A549 (cell line): ENCODE measurements at regions not wholly inside any gene's neighbourhood (a gene's known extent, or its start where the extent isn't known, plus 50 kb on each side); places are given as distances from the start of the nearest gene placed in this dataset.

Experiments
- ATAC-seq, 2 experiments: fragments of 200-7000 bp in 1 of 2; fragments of >200 bp in 1 of 2; cut with Nextera tagmentation in 1 of 2; cut with Tn5 transposase in 1 of 2; 3 replicates each; pipeline versions ENCODE4 v1.8.0 to v1.9.1; 2018 to 2020; ENCODE audit warnings: mild to moderate bottlenecking in 1 of 2, moderate library complexity in 1 of 2
- CTCF ChIA-PET: fragments of 300-600 bp; sonication (Branson Sonifier 250); formaldehyde crosslinking; extraction: SDS; loops from one replicate; lab custom pipeline; 2021; ENCODE audit warnings: antibody characterized with exemption, inconsistent platforms; lab: Yijun Ruan, JAX
- POLR2A ChIA-PET: fragments of 350-600 bp; formaldehyde crosslinking; extraction: SDS; loops from one replicate; lab custom pipeline; 2021; ENCODE audit warnings: antibody characterized with exemption, inconsistent platforms; lab: Yijun Ruan, JAX
- DNase-seq, 2 experiments: peaks; one replicate each; pipeline versions ENCODE4 v3.0.0 to v3.0.0-alpha.2; 2011 to 2016; ENCODE audit warnings: low read depth in 1 of 2, low spot score in 1 of 2
- FAIRE-seq: peaks from 2 replicates; lab custom pipeline; 2011; peaks lifted over from hg19 to GRCh38; lab: Jason Lieb, UNC
- H3K27ac ChIP-seq, 2 experiments: fragments of >200 bp; sonication (Bioruptor Twin); formaldehyde crosslinking; 3 replicates each; pipeline ENCODE4 v1.5.1; 2016 to 2017
- H3K4me1 ChIP-seq: fragments of >200 bp; sonication (Bioruptor Twin); formaldehyde crosslinking; 3 replicates; pipeline ENCODE4 v1.6.1; 2016
- H3K4me2 ChIP-seq: fragments of >200 bp; sonication (Bioruptor Twin); formaldehyde crosslinking; 3 replicates; pipeline ENCODE4 v1.6.1; 2016
- H3K4me3 ChIP-seq: fragments of >200 bp; sonication (Bioruptor Twin); formaldehyde crosslinking; 3 replicates; pipeline ENCODE4 v1.5.1; 2016
- H3K9me3 ChIP-seq: fragments of >200 bp; sonication (Bioruptor Twin); formaldehyde crosslinking; 3 replicates; pipeline ENCODE4 v1.6.1; 2016
- BHLHE40 ChIP-seq: IDR thresholded peaks from 2 replicates; pipeline ENCODE4 v1.6.1; 2012; ENCODE audit warnings: low read depth, low read length, inconsistent platforms
- CBX8 ChIP-seq: fragments of 200-600 bp; sonication (generic); IDR thresholded peaks from 2 replicates; pipeline ENCODE4 v1.6.1; 2016
- CHD2 ChIP-seq: fragments of 150-350 bp; IDR thresholded peaks from 2 replicates; pipeline ENCODE4 v1.6.1; 2014; ENCODE audit warnings: low read length; ENCODE audit not compliant: partially characterized antibody
- ESRRA ChIP-seq: fragments of 150-350 bp; IDR thresholded peaks from 2 replicates; pipeline ENCODE4 v1.6.1; 2014; ENCODE audit warnings: mild to moderate bottlenecking, low read length, borderline replicate concordance
- FOSL2 ChIP-seq, 2 experiments: fragments of 450-650 bp in 1 of 2; fragments of >200 bp in 1 of 2; sonication (Bioruptor Twin) in 1 of 2; formaldehyde crosslinking; IDR thresholded peaks; 2 replicates each; pipeline versions ENCODE4 v1.5.0 to v1.6.1; 2016 to 2020; ENCODE audit warnings: mild to moderate bottlenecking in 1 of 2, moderate library complexity in 1 of 2
- FOXS1 ChIP-seq: fragments of 250-450 bp; sonication (Bioruptor Pico); IDR thresholded peaks from 2 replicates; pipeline ENCODE4 v1.5.0; 2020; ENCODE audit warnings: mild to moderate bottlenecking, moderate library complexity
- GATA3 ChIP-seq: IDR thresholded peaks from 2 replicates; pipeline ENCODE4 v1.6.1; 2012; ENCODE audit warnings: borderline replicate concordance
- HDAC2 ChIP-seq: fragments of 200-600 bp; sonication (generic); IDR thresholded peaks from 2 replicates; pipeline ENCODE4 v1.6.1; 2016
- HMGXB4 ChIP-seq: fragments of 250-450 bp; sonication (Bioruptor Pico); IDR thresholded peaks from 2 replicates; pipeline ENCODE4 v1.5.0; 2021; ENCODE audit warnings: mild to moderate bottlenecking, moderate library complexity, borderline replicate concordance
- HOXB13 ChIP-seq: fragments of 250-450 bp; sonication (Bioruptor Pico); IDR thresholded peaks from 2 replicates; pipeline ENCODE4 v1.5.0; 2020; ENCODE audit warnings: low read depth, mild to moderate bottlenecking, moderate library complexity
- KDM5A ChIP-seq: fragments of 200-600 bp; sonication (generic); IDR thresholded peaks from 2 replicates; pipeline ENCODE4 v1.6.1; 2016; ENCODE audit warnings: antibody characterized with exemption, mild to moderate bottlenecking
- MAZ ChIP-seq: fragments of 150-350 bp; IDR thresholded peaks from 2 replicates; pipeline ENCODE4 v1.6.1; 2014; ENCODE audit warnings: antibody characterized with exemption, low read depth, low read length, borderline replicate concordance
- NFE2L2 ChIP-seq: fragments of 150-350 bp; conservative IDR thresholded peaks from 2 replicates; pipeline ENCODE4 v1.6.1; 2014; ENCODE audit warnings: low read length
- POLR2A ChIP-seq: IDR thresholded peaks from 2 replicates; pipeline ENCODE4 v1.6.1; 2012; ENCODE audit warnings: mild to moderate bottlenecking, low read length
- POLR2AphosphoS2 ChIP-seq: conservative IDR thresholded peaks from 2 replicates; pipeline ENCODE4 v1.6.1; 2012; ENCODE audit warnings: low read length, improper control_type of control experiment, inconsistent platforms
- RARB ChIP-seq: fragments of 250-450 bp; sonication (Bioruptor Pico); IDR thresholded peaks from 2 replicates; pipeline ENCODE4 v1.8.0; 2021; ENCODE audit warnings: mild to moderate bottlenecking, moderate library complexity
- RFX5 ChIP-seq: fragments of 450-650 bp; IDR thresholded peaks from 2 replicates; pipeline ENCODE4 v1.7.1; 2014; ENCODE audit warnings: antibody characterized with exemption, mild to moderate bottlenecking, moderate library complexity
- RNF2 ChIP-seq: fragments of 200-600 bp; sonication (generic); IDR thresholded peaks from 2 replicates; pipeline ENCODE4 v1.6.1; 2016; ENCODE audit warnings: low read depth, mild to moderate bottlenecking, antibody characterized with exemption, moderate library complexity, borderline replicate concordance
- SMC3 ChIP-seq: fragments of >200 bp; sonication (Bioruptor Twin); formaldehyde crosslinking; IDR thresholded peaks from 3 replicates; pipeline ENCODE4 v1.6.1; 2018; ENCODE audit warnings: inconsistent platforms
- TFCP2L1 ChIP-seq: fragments of 250-450 bp; sonication (Bioruptor Pico); IDR thresholded peaks from 2 replicates; pipeline ENCODE4 v1.5.0; 2021; ENCODE audit warnings: mild to moderate bottlenecking
- ZC3H11A ChIP-seq: fragments of 450-650 bp; IDR thresholded peaks from 2 replicates; pipeline ENCODE4 v1.6.1; 2014; ENCODE audit warnings: antibody characterized with exemption, mild to moderate bottlenecking
- ZNF302 ChIP-seq: fragments of 250-450 bp; sonication (Bioruptor Pico); IDR thresholded peaks from 2 replicates; pipeline ENCODE4 v1.9.0; 2021; ENCODE audit warnings: inconsistent platforms, mild to moderate bottlenecking, moderate library complexity
- ZSCAN20 ChIP-seq: fragments of 250-450 bp; sonication (Bioruptor Pico); IDR thresholded peaks from 2 replicates; pipeline ENCODE4 v1.8.0; 2022; ENCODE audit warnings: mild to moderate bottlenecking, moderate library complexity
- WGBS: methylation state at CpG from one replicate; pipeline ENCODE4 v1.1.6; 2017; ENCODE audit errors: missing lambda C conversion rate; 5-methylcytosine and 5-hydroxymethylcytosine counted together
- TF ChIP-seq, protein P1 (sequence below): fragments of >200 bp; sonication (Bioruptor Twin); formaldehyde crosslinking; IDR thresholded peaks from 3 replicates; pipeline ENCODE4 v1.5.1; 2016
- TF ChIP-seq, protein P2 (sequence below): fragments of 150-350 bp; IDR thresholded peaks from 2 replicates; pipeline ENCODE4 v1.6.1; 2014; ENCODE audit warnings: low read depth, mild to moderate bottlenecking, low read length

- H3K4me1 ChIP-seq, result peaks cover 3% of the 10 kb centered on the region; the same call in 1 of the 3 replicates
- H3K9me3 ChIP-seq, result no peaks in the 10 kb centered on the region
- ChIA-PET POLR2A (no interaction called here), CTCF (no interaction called here)
- H3K4me3 ChIP-seq, result no peak overlapping the region
- ATAC-seq (no peak), FAIRE-seq (no peak), DNase-seq (no peak)
- no peak overlapping the region for H3K27ac ChIP-seq
- TF ChIP-seq HDAC2, result no peak
- TF ChIP-seq ESRRA, result no peak
- TF ChIP-seq BHLHE40, result no peak
- no peak for TF ChIP-seq RARB (CRISPR knock-in tag)
- TF ChIP-seq MAZ, result no peak
- TF ChIP-seq ZSCAN20 (CRISPR knock-in tag), result no peak
- no peak for TF ChIP-seq SMC3
- no peak for TF ChIP-seq HMGXB4 (CRISPR knock-in tag)
- TF ChIP-seq, protein P1, sequence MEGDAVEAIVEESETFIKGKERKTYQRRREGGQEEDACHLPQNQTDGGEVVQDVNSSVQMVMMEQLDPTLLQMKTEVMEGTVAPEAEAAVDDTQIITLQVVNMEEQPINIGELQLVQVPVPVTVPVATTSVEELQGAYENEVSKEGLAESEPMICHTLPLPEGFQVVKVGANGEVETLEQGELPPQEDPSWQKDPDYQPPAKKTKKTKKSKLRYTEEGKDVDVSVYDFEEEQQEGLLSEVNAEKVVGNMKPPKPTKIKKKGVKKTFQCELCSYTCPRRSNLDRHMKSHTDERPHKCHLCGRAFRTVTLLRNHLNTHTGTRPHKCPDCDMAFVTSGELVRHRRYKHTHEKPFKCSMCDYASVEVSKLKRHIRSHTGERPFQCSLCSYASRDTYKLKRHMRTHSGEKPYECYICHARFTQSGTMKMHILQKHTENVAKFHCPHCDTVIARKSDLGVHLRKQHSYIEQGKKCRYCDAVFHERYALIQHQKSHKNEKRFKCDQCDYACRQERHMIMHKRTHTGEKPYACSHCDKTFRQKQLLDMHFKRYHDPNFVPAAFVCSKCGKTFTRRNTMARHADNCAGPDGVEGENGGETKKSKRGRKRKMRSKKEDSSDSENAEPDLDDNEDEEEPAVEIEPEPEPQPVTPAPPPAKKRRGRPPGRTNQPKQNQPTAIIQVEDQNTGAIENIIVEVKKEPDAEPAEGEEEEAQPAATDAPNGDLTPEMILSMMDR, result no peak
- TF ChIP-seq HOXB13 (CRISPR knock-in tag), result no peak
- no peak for TF ChIP-seq GATA3
- TF ChIP-seq, protein P2, sequence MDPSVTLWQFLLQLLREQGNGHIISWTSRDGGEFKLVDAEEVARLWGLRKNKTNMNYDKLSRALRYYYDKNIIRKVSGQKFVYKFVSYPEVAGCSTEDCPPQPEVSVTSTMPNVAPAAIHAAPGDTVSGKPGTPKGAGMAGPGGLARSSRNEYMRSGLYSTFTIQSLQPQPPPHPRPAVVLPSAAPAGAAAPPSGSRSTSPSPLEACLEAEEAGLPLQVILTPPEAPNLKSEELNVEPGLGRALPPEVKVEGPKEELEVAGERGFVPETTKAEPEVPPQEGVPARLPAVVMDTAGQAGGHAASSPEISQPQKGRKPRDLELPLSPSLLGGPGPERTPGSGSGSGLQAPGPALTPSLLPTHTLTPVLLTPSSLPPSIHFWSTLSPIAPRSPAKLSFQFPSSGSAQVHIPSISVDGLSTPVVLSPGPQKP, result no peak
- TF ChIP-seq ZC3H11A, result no peak
- TF ChIP-seq NFE2L2, result no peak
- TF ChIP-seq CBX8, result no peak
- no peak for TF ChIP-seq POLR2A
- TF ChIP-seq FOSL2 (IDR thresholded peaks at IDR 0.05), result no peak
- no peak for TF ChIP-seq FOSL2 (CRISPR knock-in tag; IDR thresholded peaks at IDR 0.05)
- WGBS, result 58% methylated on average over 3 of the region's 7 CpGs
- no peak overlapping the region for H3K4me2 ChIP-seq
Measured at GRCh38 chr6:167211881-167212712, 54.3 kb upstream of the GPR31 start.

- FAIRE-seq (no peak), DNase-seq (no peak), ATAC-seq (no peak)
- Histone ChIP-seq H3K4me2 (no peak overlapping the region), H3K4me3 (no peak overlapping the region), H3K27ac (no peak overlapping the region)
- POLR2A ChIA-PET, result no interaction called here
- TF ChIP-seq TFCP2L1 (CRISPR knock-in tag) (no peak), HMGXB4 (CRISPR knock-in tag) (no peak), RFX5 (no peak), CHD2 (no peak), ZNF302 (CRISPR knock-in tag) (no peak), KDM5A (no peak), NFE2L2 (no peak), FOXS1 (no peak), POLR2AphosphoS2 (no peak), RNF2 (no peak)
- TF ChIP-seq, protein P1, result no peak
- TF ChIP-seq, protein P2, result no peak
- TF ChIP-seq, all 56 proteins: peak for 0
- CTCF ChIA-PET, result no interaction called here
- Histone ChIP-seq H3K4me1 (peaks cover 3% of the 10 kb centered on the region; the same call in 1 of the 3 replicates), H3K9me3 (no peaks in the 10 kb centered on the region)
- 71% methylated on average over 4 of the region's 4 CpGs for WGBS
Measured at GRCh38 chr6:167212713-167213005, 54.9 kb upstream of the GPR31 start.
